ENCODE measurements at regions not wholly inside any gene's neighbourhood (a gene's known extent, or its start where the extent isn't known, plus 50 kb on each side); places are given as distances from the start of the nearest gene placed in this dataset.
A peak's percentile ranks its signal among the peaks of the same experiment; 100 is the strongest.
"Not testable (repeated sequence)": the region's sequence is repeated elsewhere in the genome, so short reads cannot be mapped to it uniquely, and the experiment has no call there.

GRCh38 chr7:69395061-69395714 lies 203.1 kb upstream of the AUTS2 start:
- DNase-seq: peak; percentile 28

- DNase-seq: no peak
Measured at GRCh38 chr7:69398986-69399385, 199.3 kb upstream of the AUTS2 start.

- DNase-seq: no peak
Measured at GRCh38 chr7:69399401-69399800, 198.9 kb upstream of the AUTS2 start.

GRCh38 chr7:69402696-69403095 lies 195.6 kb upstream of the AUTS2 start:
- DNase-seq: no peak

GRCh38 chr7:69403169-69403568 lies 195.1 kb upstream of the AUTS2 start:
- DNase-seq: peak; percentile 63

GRCh38 chr7:69411018-69411417 lies 187.3 kb upstream of the AUTS2 start:
- DNase-seq: no peak

GRCh38 chr7:69411466-69411865 lies 186.8 kb upstream of the AUTS2 start:
- DNase-seq: no peak

- DNase-seq: peak; percentile 79
Measured at GRCh38 chr7:69412331-69413146, 185.7 kb upstream of the AUTS2 start.

- no peak for DNase-seq
Measured at GRCh38 chr7:69414555-69414954, 183.7 kb upstream of the AUTS2 start.

GRCh38 chr7:69418869-69419670 lies 179.2 kb upstream of the AUTS2 start:
- no peak for DNase-seq

- no peak for DNase-seq
Measured at GRCh38 chr7:69419934-69420333, 178.3 kb upstream of the AUTS2 start.

GRCh38 chr7:69422574-69422985 lies 175.7 kb upstream of the AUTS2 start:
- DNase-seq: no peak

GRCh38 chr7:69426705-69427104 lies 171.6 kb upstream of the AUTS2 start:
- DNase-seq: no peak

GRCh38 chr7:69428089-69428488 lies 170.2 kb upstream of the AUTS2 start:
- DNase-seq: no peak

- no peak for DNase-seq
Measured at GRCh38 chr7:69429911-69430383, 168.3 kb upstream of the AUTS2 start.

GRCh38 chr7:69430384-69431021 lies 167.8 kb upstream of the AUTS2 start:
- peak; percentile 27 for DNase-seq

GRCh38 chr7:69431626-69432025 lies 166.6 kb upstream of the AUTS2 start:
- no peak for DNase-seq

- DNase-seq: not testable (repeated sequence)
Measured at GRCh38 chr7:69432276-69432675, 166.0 kb upstream of the AUTS2 start.

GRCh38 chr7:69433081-69433480 lies 165.2 kb upstream of the AUTS2 start:
- no peak for DNase-seq

GRCh38 chr7:69434398-69434815 lies 163.9 kb upstream of the AUTS2 start:
- DNase-seq: no peak

GRCh38 chr7:69435711-69436110 lies 162.6 kb upstream of the AUTS2 start:
- no peak for DNase-seq

- no peak for DNase-seq
Measured at GRCh38 chr7:69436946-69437345, 161.3 kb upstream of the AUTS2 start.
